ENCODE measurements at regions not wholly inside any gene's neighbourhood (a gene's known extent, or its start where the extent isn't known, plus 50 kb on each side); places are given as distances from the start of the nearest gene placed in this dataset.

GRCh38 chr5:30839956-30840355, 353.5 kb upstream of the CDH6 start:
- no peak for FAIRE-seq
- POLR2A ChIA-PET (ENCODE audit: partially characterized antibody): no interaction called here
- TF ChIP-seq ASH2L (IDR thresholded peaks at IDR 0.05; ENCODE audit: low read length) (no peak), E2F6 (IDR thresholded peaks at IDR 0.05) (no peak), HDAC6 (IDR thresholded peaks at IDR 0.05; ENCODE audit: low read depth, low read length) (no peak), SIX5 (IDR thresholded peaks at IDR 0.05; ENCODE audit: low read depth, low read length) (no peak), GABPA (IDR thresholded peaks at IDR 0.05; ENCODE audit: borderline replicate concordance, insufficient read depth, low read length) (no peak), CREB1 (IDR thresholded peaks at IDR 0.05) (no peak), MAX (IDR thresholded peaks at IDR 0.05) (no peak), FOSL1 (IDR thresholded peaks at IDR 0.05; ENCODE audit: insufficient read depth, low read depth, low read length) (no peak), SRF (IDR thresholded peaks at IDR 0.05; ENCODE audit: low read depth, low read length) (no peak), EP300 (IDR thresholded peaks at IDR 0.05; ENCODE audit: borderline replicate concordance in 1 of 2, low read depth in 2 of 2, low read length in 2 of 2) (no peak), SUZ12 (IDR thresholded peaks at IDR 0.05; ENCODE audit: low read length) (no peak), NRF1 (IDR thresholded peaks at IDR 0.05; ENCODE audit: low read depth, low read length) (no peak), JUN (IDR thresholded peaks at IDR 0.05; ENCODE audit: low read depth, low read length) (no peak), EZH2 (IDR thresholded peaks at IDR 0.05; ENCODE audit: low read depth, low read length, severe bottlenecking) (no peak), RXRA (IDR thresholded peaks at IDR 0.05; ENCODE audit: insufficient read depth, low read depth, low read length) (no peak)

More at GRCh38 chr5:30839956-30840355, 353.5 kb upstream of the CDH6 start:
- H4K8ac ChIP-seq (ENCODE audit: extremely low read depth, insufficient read depth, low read length): no peak overlapping the region
- H3K79me2 ChIP-seq (ENCODE audit: control insufficient read depth in 1 of 2, insufficient read depth in 2 of 2, low read length in 2 of 2): no peaks in the 10 kb centered on the region
- no peak overlapping the region for H3K18ac ChIP-seq (ENCODE audit: extremely low read depth, low read length)
- no peak overlapping the region for H3K4me3 ChIP-seq (ENCODE audit: extremely low read depth in 1 of 4, insufficient read depth in 2 of 4, low read depth in 3 of 4, low read length in 4 of 4)
- no peak overlapping the region for H3K56ac ChIP-seq (replicated peaks; ENCODE audit: insufficient read length, low read depth, low read length)
- no peak overlapping the region for H3K4me2 ChIP-seq (ENCODE audit: insufficient read depth in 1 of 2, low read depth in 2 of 2, low read length in 2 of 2)
- H3K9ac ChIP-seq (replicated peaks in 1 of 4; ENCODE audit: extremely low read depth in 1 of 4, low read depth in 3 of 4, low read length in 3 of 4): no peak overlapping the region
- no peak overlapping the region for H2BK120ac ChIP-seq (replicated peaks; ENCODE audit: low read depth, low read length)
- H3K36me3 ChIP-seq (ENCODE audit: control insufficient read depth in 2 of 4, insufficient read depth in 4 of 4, low read length in 3 of 4): no peaks in the 10 kb centered on the region
- no peak overlapping the region for H2BK12ac ChIP-seq (ENCODE audit: low read depth, low read length)
- 67% methylated on average over 3 of the region's 3 CpGs; no CpG with 5 or more reads in 1 of the 2 experiments for WGBS, 2 experiments (ENCODE audit: extremely low coverage in 1 of 2, insufficient coverage in 1 of 2, insufficient read length in 1 of 2, insufficient replicate concordance in 2 of 2, low coverage in 1 of 2, low lambda C conversion rate in 2 of 2, missing lambda C conversion rate in 1 of 2)
- H3K9me3 ChIP-seq (ENCODE audit: insufficient read depth in 2 of 2, low read depth in 1 of 2, low read length in 1 of 2): no peaks in the 10 kb centered on the region
- H3K14ac ChIP-seq (ENCODE audit: insufficient read length): no peak overlapping the region
- DNase-seq (ENCODE audit: low read depth in 1 of 2, low spot score in 2 of 2): no peak
- H3K23ac ChIP-seq (ENCODE audit: insufficient read length): no peak overlapping the region
- no peak overlapping the region for H2BK5ac ChIP-seq (ENCODE audit: low read depth, low read length)
- no peaks in the 10 kb centered on the region for H3K79me1 ChIP-seq (ENCODE audit: low read depth, low read length)
- no peaks in the 10 kb centered on the region for H3K4me1 ChIP-seq (replicated peaks in 1 of 4; ENCODE audit: control insufficient read depth in 3 of 4, insufficient read depth in 4 of 4, low read length in 3 of 4)
- H4K5ac ChIP-seq (ENCODE audit: insufficient read length, low read depth, low read length): no peak overlapping the region
- H2AFZ ChIP-seq (ENCODE audit: low read length): no peak overlapping the region
- H3K23me2 ChIP-seq (ENCODE audit: low read depth, low read length): no peaks in the 10 kb centered on the region
- H3K27me3 ChIP-seq (replicated peaks in 1 of 4; ENCODE audit: control insufficient read depth in 3 of 4, extremely low read depth in 1 of 4, insufficient read depth in 3 of 4, low read length in 3 of 4): no peaks in the 10 kb centered on the region
- no peak overlapping the region for H3K27ac ChIP-seq (ENCODE audit: low read depth, low read length)
- CTCF ChIA-PET (ENCODE audit: partially characterized antibody): interaction anchor here (0.9 to 1.1 kb wide), 3 partner anchors 16 to 368 kb away, joined by 3 read pairs; no protein-coding TSS in a partner anchor
- H4K20me1 ChIP-seq (replicated peaks in 1 of 2; ENCODE audit: control insufficient read depth in 1 of 2, insufficient read depth in 2 of 2, low read length in 2 of 2): no peaks in the 10 kb centered on the region
- no peak overlapping the region for H3K4ac ChIP-seq (replicated peaks; ENCODE audit: insufficient read length, low read depth, low read length)
- no peak overlapping the region for H2BK20ac ChIP-seq (ENCODE audit: low read length)
- no peak overlapping the region for H2BK15ac ChIP-seq (ENCODE audit: low read length)
- no peak overlapping the region for H2AK5ac ChIP-seq (ENCODE audit: low read depth, low read length)
- H4K91ac ChIP-seq (replicated peaks; ENCODE audit: insufficient read length, low read length): no peak overlapping the region

Measured in H1 (cell line).